HCT116 (cell line): ENCODE measurements at regions not wholly inside any gene's neighbourhood (a gene's known extent, or its start where the extent isn't known, plus 50 kb on each side); places are given as distances from the start of the nearest gene placed in this dataset.

Experiments used
- ATAC-seq: fragments of 200-7000 bp; cut with Tn5 transposase; 2 replicates; pipeline ENCODE4 v1.9.1; 2020; ENCODE audit warnings: mild to moderate bottlenecking, moderate library complexity
- BruUV-seq: library from RNA; stranded (reverse); fragments of 400-500 nt; replicated peaks from 2 replicates; lab custom pipeline; 2021; lab: Mats Ljungman, UMichigan
- CTCF ChIA-PET: fragments of 300-600 bp; sonication (Branson Sonifier 250); formaldehyde crosslinking; loops from one replicate; lab custom pipeline; 2021; ENCODE audit warnings: antibody characterized with exemption; lab: Charles Lee
- POLR2A ChIA-PET: fragments of 300-600, 350-600 bp; sonication (Branson Sonifier 250); formaldehyde crosslinking; loops from one replicate; lab custom pipeline; 2021; ENCODE audit warnings: antibody characterized with exemption; lab: Charles Lee
- RAD21 ChIA-PET, 2 experiments: fragments of 300-600 bp; sonication (Branson Sonifier 250); formaldehyde crosslinking; loops; one replicate each; lab custom pipeline; 2023; ENCODE audit warnings: low total read pairs in 2 of 2; ENCODE audit not compliant: uncharacterized antibody in 2 of 2, unreplicated experiment in 2 of 2, low non-redundant PET in 1 of 2; lab: Charles Lee
- DNase-seq: peaks from one replicate; pipeline ENCODE4 v3.0.0-alpha.2; 2010; ENCODE audit warnings: low read depth, low spot score
- H2AFZ ChIP-seq: fragments of 200-600 bp; shearing (Covaris generic), sonication (generic); 2 replicates; pipeline ENCODE4 v1.6.1; 2017; ENCODE audit warnings: low read depth, mixed run types, mixed read lengths, antibody characterized with exemption, low read length; ENCODE audit not compliant: poor library complexity, severe bottlenecking
- H3K27ac ChIP-seq: 2 replicates; pipeline ENCODE4 v1.5.1; 2012; ENCODE audit warnings: low read depth, low read length
- H3K27me3 ChIP-seq: fragments of 200-600 bp; sonication (generic); 2 replicates; pipeline ENCODE4 v1.6.1; 2016; ENCODE audit warnings: mixed run types, low read length, mixed read lengths; ENCODE audit not compliant: insufficient read depth
- H3K36me3 ChIP-seq, 2 experiments: fragments of 200-500 bp in 1 of 2; fragments of 200-600 bp in 1 of 2; sonication (Bioruptor generic) in 1 of 2; sonication (generic) in 1 of 2; 2 replicates each; pipeline versions ENCODE4 v1.5.1 to v1.6.1; 2014 to 2016; ENCODE audit warnings: low read length in 2 of 2, inconsistent platforms in 1 of 2, mixed read lengths in 1 of 2, mixed run types in 1 of 2; ENCODE audit not compliant: insufficient read depth in 2 of 2, control insufficient read depth in 1 of 2
- H3K4me1 ChIP-seq, 2 experiments: fragments of 200-600 bp in 1 of 2; sonication (generic) in 1 of 2; 2 replicates each; pipeline versions ENCODE4 v1.5.1 to v1.6.1; 2012 to 2017; ENCODE audit warnings: low read length in 2 of 2, inconsistent platforms in 1 of 2, mild to moderate bottlenecking in 1 of 2, mixed read lengths in 1 of 2, mixed run types in 1 of 2, moderate library complexity in 1 of 2; ENCODE audit not compliant: insufficient read depth in 2 of 2, control insufficient read depth in 1 of 2
- H3K4me2 ChIP-seq: fragments of 200-600 bp; sonication (generic); 2 replicates; pipeline ENCODE4 v1.6.1; 2017; ENCODE audit warnings: mixed run types, low read length, mixed read lengths
- H3K4me3 ChIP-seq, 2 experiments: fragments of 200-600 bp in 1 of 2; sonication (generic) in 1 of 2; replicated peaks in 1 of 2; 2 replicates each; pipeline ENCODE4 v1.5.1; 2011 to 2016; ENCODE audit warnings: low read length in 2 of 2, control low read depth in 1 of 2, low read depth in 1 of 2, mild to moderate bottlenecking in 1 of 2, mixed read lengths in 1 of 2, mixed run types in 1 of 2
- H3K79me2 ChIP-seq: fragments of 200-600 bp; sonication (generic); 2 replicates; pipeline ENCODE4 v1.6.1; 2017; ENCODE audit warnings: mild to moderate bottlenecking, mixed run types, low read length, moderate library complexity, mixed read lengths; ENCODE audit not compliant: insufficient read depth
- H3K9ac ChIP-seq: fragments of 200-600 bp; sonication (generic); 2 replicates; pipeline ENCODE4 v1.6.1; 2016; ENCODE audit warnings: low read length, mixed read lengths
- H3K9me2 ChIP-seq: fragments of 200-600 bp; sonication (generic), shearing (Covaris generic); 2 replicates; pipeline ENCODE4 v1.6.1; 2017; ENCODE audit warnings: mixed run types, mild to moderate bottlenecking, moderate library complexity; ENCODE audit not compliant: insufficient read depth
- H3K9me3 ChIP-seq, 2 experiments: fragments of 200-500 bp in 1 of 2; fragments of 200-600 bp in 1 of 2; sonication (Bioruptor generic) in 1 of 2; sonication (generic) in 1 of 2; 2 replicates each; pipeline ENCODE4 v1.6.1; 2014 to 2017; ENCODE audit warnings: low read length in 2 of 2, mixed read lengths in 2 of 2, inconsistent platforms in 1 of 2, low read depth in 1 of 2, mild to moderate bottlenecking in 1 of 2, mixed run types in 1 of 2, moderate library complexity in 1 of 2; ENCODE audit not compliant: control insufficient read depth in 1 of 2, insufficient read depth in 1 of 2
- H4K20me1 ChIP-seq: fragments of 200-600 bp; sonication (generic), shearing (Covaris generic); 2 replicates; pipeline ENCODE4 v1.6.1; 2017; ENCODE audit warnings: mixed run types, mild to moderate bottlenecking, moderate library complexity; ENCODE audit not compliant: insufficient read depth
- CEBPB ChIP-seq: IDR thresholded peaks from 2 replicates; pipeline ENCODE4 v1.6.1; 2012; ENCODE audit warnings: low read depth
- CTCF ChIP-seq, 3 experiments: fragments of 200-600 bp in 1 of 3; sonication (generic) in 1 of 3; IDR thresholded peaks in 2 of 3; conservative IDR thresholded peaks in 1 of 3; 2 replicates each; pipeline ENCODE4 v1.5.1; 2012 to 2017; ENCODE audit warnings: low read depth in 2 of 3, low read length in 2 of 3, antibody characterized with exemption in 1 of 3, borderline replicate concordance in 1 of 3, control low read depth in 1 of 3, mild to moderate bottlenecking in 1 of 3, mixed read lengths in 1 of 3, mixed run types in 1 of 3, moderate library complexity in 1 of 3; ENCODE audit not compliant: insufficient read depth in 1 of 3
- ELF1 ChIP-seq: IDR thresholded peaks from 2 replicates; pipeline ENCODE4 v1.6.1; 2012; ENCODE audit warnings: low read depth, borderline replicate concordance
- SIN3A ChIP-seq: IDR thresholded peaks from 2 replicates; pipeline ENCODE4 v1.6.1; 2012; ENCODE audit warnings: low read depth
- TCF7L2 ChIP-seq: IDR thresholded peaks from 2 replicates; pipeline ENCODE4 v1.7.0; 2011; ENCODE audit warnings: borderline replicate concordance, inconsistent platforms; ENCODE audit not compliant: insufficient read depth, insufficient read length; ENCODE audit errors: extremely low read depth
- YY1 ChIP-seq: IDR thresholded peaks from 2 replicates; pipeline ENCODE4 v1.6.1; 2011; ENCODE audit warnings: low read length, low read depth, moderate library complexity, mild to moderate bottlenecking; ENCODE audit not compliant: insufficient replicate concordance; ENCODE audit errors: extremely low read depth
- intact Hi-C: fragments of 100-400 bp; cut with micrococcal nuclease; formaldehyde crosslinking; loops from 2 replicates; pipeline ENCODE4 v1.10.0; 2022
- TF ChIP-seq, protein P1 (sequence below): IDR thresholded peaks from 2 replicates; pipeline ENCODE4 v1.6.1; 2012

GRCh38 chr10:62693306-62693705 lies 111.2 kb upstream of the ADO start:
- Histone ChIP-seq H3K9me2 (no peaks in the 10 kb centered on the region), H4K20me1 (no peaks in the 10 kb centered on the region), H3K9ac (no peak overlapping the region), H3K9me3 (peaks cover 0 to 5% of the 10 kb centered on the region in 2 experiments; a peak in 1 of 4 replicates), H3K4me3 (no peak overlapping the region), H3K27me3 (no peaks in the 10 kb centered on the region), H2AFZ (no peak overlapping the region), H3K79me2 (no peaks in the 10 kb centered on the region), H3K4me2 (no peak overlapping the region), H3K36me3 (no peaks in the 10 kb centered on the region), H3K4me1 (no peaks in the 10 kb centered on the region), H3K27ac (no peak overlapping the region)
- TF ChIP-seq, protein P1, sequence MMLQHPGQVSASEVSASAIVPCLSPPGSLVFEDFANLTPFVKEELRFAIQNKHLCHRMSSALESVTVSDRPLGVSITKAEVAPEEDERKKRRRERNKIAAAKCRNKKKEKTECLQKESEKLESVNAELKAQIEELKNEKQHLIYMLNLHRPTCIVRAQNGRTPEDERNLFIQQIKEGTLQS = no peak
- ATAC-seq (no peak), DNase-seq (no peak)
- POLR2A ChIA-PET = no interaction called here
- RAD21 ChIA-PET = no interaction called here
- CTCF ChIA-PET = no interaction called here
- intact Hi-C loops = no loop called here
- BruUV-seq = no TSS peak

DNA sequence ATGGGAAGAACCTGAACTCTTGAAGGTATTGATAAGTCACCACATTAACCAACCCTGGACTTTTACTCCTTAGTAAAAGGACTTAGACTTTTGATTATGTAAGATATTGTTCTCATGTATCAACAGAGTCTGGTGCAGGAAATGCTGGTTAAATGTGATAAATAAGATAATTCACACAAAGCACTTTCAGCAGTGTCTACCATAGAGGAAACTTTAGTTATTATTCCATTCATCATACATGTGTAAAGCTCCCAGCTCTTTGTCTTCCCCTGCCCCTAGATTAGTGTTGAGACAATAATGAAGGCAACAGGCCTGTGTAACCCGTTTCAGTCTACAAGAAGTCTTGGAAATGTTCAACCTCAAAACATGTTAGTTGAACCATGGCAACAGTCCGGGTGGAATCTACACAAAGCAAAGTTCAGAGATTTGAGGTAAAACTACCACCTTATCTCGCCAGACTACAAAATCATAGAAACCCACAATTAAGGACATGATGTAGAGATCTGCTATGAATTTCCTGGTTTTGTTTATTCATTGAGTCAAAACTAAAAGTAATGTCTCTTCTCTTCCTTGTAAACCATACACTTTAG lies 109.9 kb upstream of the ADO start:
- Histone ChIP-seq H3K9me3 (peaks cover 6 to 15% of the 10 kb centered on the region in 2 experiments; a peak in 3 of 4 replicates), H3K9me2 (no peaks in the 10 kb centered on the region), H3K36me3 (no peaks in the 10 kb centered on the region), H3K4me2 (no peak overlapping the region), H3K27ac (no peak overlapping the region), H3K79me2 (no peaks in the 10 kb centered on the region), H3K9ac (no peak overlapping the region), H3K4me3 (no peak overlapping the region), H3K4me1 (no peaks in the 10 kb centered on the region), H3K27me3 (no peaks in the 10 kb centered on the region), H2AFZ (no peak overlapping the region), H4K20me1 (no peaks in the 10 kb centered on the region)
- intact Hi-C loops = no loop called here
- no peak for ATAC-seq
- no TSS peak for BruUV-seq
- CTCF ChIA-PET = no interaction called here
- TF ChIP-seq CEBPB (no peak), CTCF (IDR thresholded peaks at IDR 0.05 in 2 of 3, conservative IDR thresholded peaks at IDR 0.05 in 1 of 3; ENCODE audit: borderline replicate concordance in 1 of 3, insufficient read depth in 1 of 3, low read depth in 2 of 3, low read length in 2 of 3) (no peak), SIN3A (no peak), TCF7L2 (no peak), YY1 (no peak), ELF1 (no peak)
- TF ChIP-seq, protein P1 = no peak
- RAD21 ChIA-PET = no interaction called here
- POLR2A ChIA-PET = no interaction called here
- DNase-seq = no peak
